ENCODE measurements at regions not wholly inside any gene's neighbourhood (a gene's known extent, or its start where the extent isn't known, plus 50 kb on each side); places are given as distances from the start of the nearest gene placed in this dataset.

GRCh38 chrX:79623098-79623762 is 256.1 kb upstream of the ITM2A start:
- peaks cover 31% of the 10 kb centered on the region for H3K9me3 Mint-ChIP-seq

GRCh38 chrX:79618280-79618679 is 251.1 kb upstream of the ITM2A start:
- H3K4me1 Mint-ChIP-seq, result no peaks in the 10 kb centered on the region
- H3K27me3 ChIP-seq (ENCODE audit: control insufficient read depth, insufficient read depth, low read length, poor library complexity, severe bottlenecking), result no peaks in the 10 kb centered on the region
- H3K9ac ChIP-seq (ENCODE audit: extremely low read depth, low read length, poor library complexity, severe bottlenecking), result no peak overlapping the region
- no peaks in the 10 kb centered on the region for H3K27me3 Mint-ChIP-seq (ENCODE audit: insufficient read depth)
- TF ChIP-seq, protein P1, sequence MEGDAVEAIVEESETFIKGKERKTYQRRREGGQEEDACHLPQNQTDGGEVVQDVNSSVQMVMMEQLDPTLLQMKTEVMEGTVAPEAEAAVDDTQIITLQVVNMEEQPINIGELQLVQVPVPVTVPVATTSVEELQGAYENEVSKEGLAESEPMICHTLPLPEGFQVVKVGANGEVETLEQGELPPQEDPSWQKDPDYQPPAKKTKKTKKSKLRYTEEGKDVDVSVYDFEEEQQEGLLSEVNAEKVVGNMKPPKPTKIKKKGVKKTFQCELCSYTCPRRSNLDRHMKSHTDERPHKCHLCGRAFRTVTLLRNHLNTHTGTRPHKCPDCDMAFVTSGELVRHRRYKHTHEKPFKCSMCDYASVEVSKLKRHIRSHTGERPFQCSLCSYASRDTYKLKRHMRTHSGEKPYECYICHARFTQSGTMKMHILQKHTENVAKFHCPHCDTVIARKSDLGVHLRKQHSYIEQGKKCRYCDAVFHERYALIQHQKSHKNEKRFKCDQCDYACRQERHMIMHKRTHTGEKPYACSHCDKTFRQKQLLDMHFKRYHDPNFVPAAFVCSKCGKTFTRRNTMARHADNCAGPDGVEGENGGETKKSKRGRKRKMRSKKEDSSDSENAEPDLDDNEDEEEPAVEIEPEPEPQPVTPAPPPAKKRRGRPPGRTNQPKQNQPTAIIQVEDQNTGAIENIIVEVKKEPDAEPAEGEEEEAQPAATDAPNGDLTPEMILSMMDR (conservative IDR thresholded peaks at IDR 0.05), result no peak
- DNase-seq, result no peak
- 86% methylated on average over 4 of the region's 4 CpGs; no CpG with 5 or more reads in 1 of the 2 experiments for WGBS, 2 experiments (ENCODE audit: insufficient coverage in 1 of 2, insufficient read length in 1 of 2)
- H3K4me1 ChIP-seq (ENCODE audit: control insufficient read depth, insufficient read depth, low read length), result no peaks in the 10 kb centered on the region
- no peak overlapping the region for H3K4me3 Mint-ChIP-seq
- no peak overlapping the region for H3K27ac Mint-ChIP-seq
- H3K9me3 Mint-ChIP-seq, result peaks cover 10% of the 10 kb centered on the region
- no peaks in the 10 kb centered on the region for H3K36me3 ChIP-seq (ENCODE audit: control insufficient read depth, insufficient read depth, low read length)
- H3K36me3 Mint-ChIP-seq (ENCODE audit: low read depth), result no peaks in the 10 kb centered on the region
- no peak overlapping the region for H3K4me3 ChIP-seq (ENCODE audit: low read length)
- H3K9me3 ChIP-seq (ENCODE audit: control insufficient read depth, low read length), result no peaks in the 10 kb centered on the region
- H3K27ac ChIP-seq (ENCODE audit: low read depth, low read length), result no peak overlapping the region

More at GRCh38 chrX:79623098-79623762, 256.1 kb upstream of the ITM2A start:
- Mint-ChIP-seq H3K4me3 (no peak overlapping the region), H3K27me3 (ENCODE audit: insufficient read depth) (no peaks in the 10 kb centered on the region), H3K36me3 (ENCODE audit: low read depth) (no peaks in the 10 kb centered on the region), H3K4me1 (peaks cover 2% of the 10 kb centered on the region), H3K27ac (no peak overlapping the region)
- Histone ChIP-seq H3K36me3 (ENCODE audit: control insufficient read depth, insufficient read depth, low read length) (no peaks in the 10 kb centered on the region), H3K4me1 (ENCODE audit: control insufficient read depth, insufficient read depth, low read length) (no peaks in the 10 kb centered on the region), H3K27ac (ENCODE audit: low read depth, low read length) (no peak overlapping the region), H3K9ac (ENCODE audit: extremely low read depth, low read length, poor library complexity, severe bottlenecking) (no peak overlapping the region), H3K4me3 (ENCODE audit: low read length) (no peak overlapping the region), H3K9me3 (ENCODE audit: control insufficient read depth, low read length) (no peaks in the 10 kb centered on the region), H3K27me3 (ENCODE audit: control insufficient read depth, insufficient read depth, low read length, poor library complexity, severe bottlenecking) (no peaks in the 10 kb centered on the region)
- 100% methylated on average over 2 of the region's 3 CpGs; no CpG with 5 or more reads in 1 of the 2 experiments for WGBS, 2 experiments (ENCODE audit: insufficient coverage in 1 of 2, insufficient read length in 1 of 2)
- DNase-seq, result no peak
- TF ChIP-seq, protein P1 (conservative IDR thresholded peaks at IDR 0.05), result no peak

- no peak overlapping the region for H3K27ac Mint-ChIP-seq
- DNase-seq, result no peak
- Histone ChIP-seq H3K36me3 (ENCODE audit: control insufficient read depth, insufficient read depth, low read length) (no peaks in the 10 kb centered on the region), H3K9ac (ENCODE audit: extremely low read depth, low read length, poor library complexity, severe bottlenecking) (no peak overlapping the region), H3K9me3 (ENCODE audit: control insufficient read depth, low read length) (no peaks in the 10 kb centered on the region), H3K27ac (ENCODE audit: low read depth, low read length) (no peak overlapping the region), H3K4me3 (ENCODE audit: low read length) (no peak overlapping the region), H3K27me3 (ENCODE audit: control insufficient read depth, insufficient read depth, low read length, poor library complexity, severe bottlenecking) (no peaks in the 10 kb centered on the region), H3K4me1 (ENCODE audit: control insufficient read depth, insufficient read depth, low read length) (no peaks in the 10 kb centered on the region)
- WGBS, 2 experiments (ENCODE audit: insufficient coverage in 1 of 2, insufficient read length in 1 of 2), result 88% methylated on average over 4 of the region's 4 CpGs; no CpG with 5 or more reads in 1 of the 2 experiments
- peaks cover 59% of the 10 kb centered on the region for H3K9me3 Mint-ChIP-seq
- H3K27me3 Mint-ChIP-seq (ENCODE audit: insufficient read depth), result peaks cover 54% of the 10 kb centered on the region
- H3K4me3 Mint-ChIP-seq, result no peak overlapping the region
- H3K36me3 Mint-ChIP-seq (ENCODE audit: low read depth), result no peaks in the 10 kb centered on the region
- peaks cover 4% of the 10 kb centered on the region for H3K4me1 Mint-ChIP-seq
- TF ChIP-seq, protein P1 (conservative IDR thresholded peaks at IDR 0.05), result no peak
Observed at GRCh38 chrX:79604364-79604763, 237.2 kb upstream of the ITM2A start.
